K562 (cell line): ENCODE measurements at regions not wholly inside any gene's neighbourhood (a gene's known extent, or its start where the extent isn't known, plus 50 kb on each side); places are given as distances from the start of the nearest gene placed in this dataset.

Source experiments
- DEAF1 ChIP-seq: fragments of 450-650 bp; formaldehyde crosslinking; IDR thresholded peaks from 2 replicates; pipeline ENCODE4 v1.4.0; 2020; ENCODE audit warnings: mild to moderate bottlenecking, moderate library complexity
- FOXJ3 ChIP-seq: sonication (generic); formaldehyde crosslinking; IDR thresholded peaks from 2 replicates; pipeline ENCODE4 v1.4.0; 2020; ENCODE audit warnings: mild to moderate bottlenecking, missing genetic modification reagents
- IRF9 ChIP-seq: fragments of 450-650 bp; IDR thresholded peaks from 2 replicates; pipeline ENCODE4 v1.6.1; 2016; ENCODE audit warnings: missing biosample characterization, missing genetic modification characterization
- NFE2 ChIP-seq: IDR thresholded peaks from 2 replicates; pipeline ENCODE4 v1.6.1; 2014; ENCODE audit warnings: antibody characterized with exemption, low read depth
- NR3C1 ChIP-seq: sonication (generic); formaldehyde crosslinking; IDR thresholded peaks from 2 replicates; pipeline ENCODE4 v1.8.1; 2022; ENCODE audit warnings: missing genetic modification reagents
- NRF1 ChIP-seq, 2 experiments: fragments of 450-650 bp; IDR thresholded peaks in 1 of 2; conservative IDR thresholded peaks in 1 of 2; 2 replicates each; pipeline ENCODE4 v1.6.1; 2014; ENCODE audit warnings: mild to moderate bottlenecking in 2 of 2
- PHB ChIP-seq: fragments of 250-450 bp; sonication (Bioruptor Pico); IDR thresholded peaks from 2 replicates; pipeline ENCODE4 v1.5.0; 2021
- PML ChIP-seq: IDR thresholded peaks from 2 replicates; pipeline ENCODE4 v1.6.1; 2012; ENCODE audit warnings: low read length, inconsistent platforms
- RHOXF2B ChIP-seq: fragments of 250-450 bp; sonication (Bioruptor Pico); conservative IDR thresholded peaks from 2 replicates; pipeline ENCODE4 v1.5.1; 2021
- XRCC3 ChIP-seq: fragments of 450-650 bp; IDR thresholded peaks from 2 replicates; pipeline ENCODE4 v1.6.1; 2017; ENCODE audit warnings: mild to moderate bottlenecking, moderate library complexity
- ZNF561 ChIP-seq: fragments of 450-650 bp; formaldehyde crosslinking; conservative IDR thresholded peaks from 2 replicates; pipeline ENCODE4 v1.4.0; 2020; ENCODE audit warnings: mild to moderate bottlenecking, moderate library complexity
- ZNF57 ChIP-seq: fragments of 450-650 bp; formaldehyde crosslinking; IDR thresholded peaks from 2 replicates; pipeline ENCODE4 v1.4.0; 2020; ENCODE audit warnings: mild to moderate bottlenecking, moderate library complexity
- ZNF639 ChIP-seq, 2 experiments: fragments of 200-800 bp in 1 of 2; sonication (Bioruptor generic) in 1 of 2; sonication (generic) in 1 of 2; formaldehyde crosslinking in 1 of 2; IDR thresholded peaks in 1 of 2; conservative IDR thresholded peaks in 1 of 2; 2 replicates each; pipeline versions ENCODE4 v1.5.0 to v1.6.1; 2016 to 2020; ENCODE audit warnings: missing compliant biosample characterization in 1 of 2, missing genetic modification characterization in 1 of 2, missing genetic modification reagents in 1 of 2
- ZNF655 ChIP-seq: fragments of 250-450 bp; sonication (Bioruptor Pico); IDR thresholded peaks from 2 replicates; pipeline ENCODE4 v1.5.0; 2021

- TF ChIP-seq NRF1 (conservative IDR thresholded peaks at IDR 0.05 in 1 of 2, IDR thresholded peaks at IDR 0.05 in 1 of 2), result peak in 1 of 2 experiments; percentile 5; a peak in 1 of 4 replicates
- no peak for TF ChIP-seq PML
- no peak for TF ChIP-seq ZNF57 (CRISPR knock-in tag)
- no peak for TF ChIP-seq DEAF1 (CRISPR knock-in tag)
- TF ChIP-seq IRF9 (tag), result no peak
- TF ChIP-seq PHB (CRISPR knock-in tag), result no peak
- TF ChIP-seq NFE2, result no peak
- TF ChIP-seq ZNF639 (CRISPR knock-in tag; conservative IDR thresholded peaks at IDR 0.05 in 1 of 2, IDR thresholded peaks at IDR 0.05 in 1 of 2), result no peak
- no peak for TF ChIP-seq NR3C1 (CRISPR knock-in tag)
- TF ChIP-seq XRCC3, result no peak
- TF ChIP-seq RHOXF2B (CRISPR knock-in tag), result no peak
- TF ChIP-seq ZNF561 (CRISPR knock-in tag), result no peak
- TF ChIP-seq FOXJ3 (CRISPR knock-in tag), result no peak
- TF ChIP-seq ZNF655, result no peak
Observed at GRCh38 chr1:47507881-47508701, 70.2 kb downstream of the FOXD2 start (continued).
